Keratinocyte (primary cell): ENCODE measurements at regions not wholly inside any gene's neighbourhood (a gene's known extent, or its start where the extent isn't known, plus 50 kb on each side); places are given as distances from the start of the nearest gene placed in this dataset.

ENCODE experiments used
- DNase-seq: peaks from one replicate; pipeline ENCODE4 v3.0.0-alpha.2; 2011; ENCODE audit warnings: low read depth, missing footprints, low spot score
- FAIRE-seq: peaks from 2 replicates; lab custom pipeline; 2011; peaks lifted over from hg19 to GRCh38; lab: Jason Lieb, UNC
- H2AFZ ChIP-seq: 2 replicates; pipeline ENCODE4 v1.6.0; 2012; ENCODE audit warnings: low read length, control low read depth, inconsistent platforms; ENCODE audit not compliant: control insufficient read depth
- H3K27ac ChIP-seq: 2 replicates; pipeline ENCODE4 v1.5.1; 2011; ENCODE audit warnings: low read length; ENCODE audit not compliant: control insufficient read depth, insufficient read depth
- H3K27me3 ChIP-seq: 3 replicates; pipeline ENCODE4 v1.6.0; 2011; ENCODE audit warnings: low read length; ENCODE audit not compliant: control insufficient read depth, insufficient read depth; ENCODE audit errors: extremely low read depth
- H3K36me3 ChIP-seq, 2 experiments: 2 replicates in 1 of 2; 3 replicates in 1 of 2; pipeline ENCODE4 v1.5.1; 2011; ENCODE audit warnings: low read length in 2 of 2, mild to moderate bottlenecking in 1 of 2; ENCODE audit not compliant: control insufficient read depth in 2 of 2, insufficient read depth in 2 of 2; ENCODE audit errors: extremely low read depth in 1 of 2
- H3K4me1 ChIP-seq: 3 replicates; pipeline ENCODE4 v1.5.1; 2011; ENCODE audit warnings: low read length; ENCODE audit not compliant: control insufficient read depth, insufficient read depth; ENCODE audit errors: extremely low read depth
- H3K4me2 ChIP-seq: 3 replicates; pipeline ENCODE4 v1.6.0; 2011; ENCODE audit warnings: low read depth, low read length; ENCODE audit not compliant: control insufficient read depth, insufficient read depth; ENCODE audit errors: extremely low read depth
- H3K4me3 ChIP-seq, 3 experiments: fragments of 200-600 bp in 1 of 3; sonication (generic) in 1 of 3; 2 replicates in 2 of 3; 3 replicates in 1 of 3; pipeline ENCODE4 v1.5.1; 2011 to 2016; ENCODE audit warnings: low read length in 3 of 3, mild to moderate bottlenecking in 3 of 3, control low read depth in 2 of 3, inconsistent platforms in 1 of 3, low read depth in 1 of 3, mixed read lengths in 1 of 3, mixed run types in 1 of 3, moderate library complexity in 1 of 3; ENCODE audit not compliant: control insufficient read depth in 2 of 3, insufficient read depth in 2 of 3; ENCODE audit errors: extremely low read depth in 1 of 3
- H3K79me2 ChIP-seq: 2 replicates; pipeline ENCODE4 v1.6.0; 2012; ENCODE audit warnings: low read length; ENCODE audit not compliant: control insufficient read depth, insufficient read depth
- H3K9ac ChIP-seq: 3 replicates; pipeline ENCODE4 v1.6.0; 2011; ENCODE audit warnings: low read length; ENCODE audit not compliant: control insufficient read depth, insufficient read depth; ENCODE audit errors: extremely low read depth
- H3K9me1 ChIP-seq: 3 replicates; pipeline ENCODE4 v1.6.0; 2011; ENCODE audit warnings: low read length; ENCODE audit not compliant: control insufficient read depth, insufficient read depth; ENCODE audit errors: extremely low read depth
- H3K9me3 ChIP-seq: 2 replicates; pipeline ENCODE4 v1.5.1; 2012; ENCODE audit warnings: low read depth, low read length; ENCODE audit not compliant: control insufficient read depth
- H4K20me1 ChIP-seq: 3 replicates; pipeline ENCODE4 v1.6.0; 2011; ENCODE audit warnings: low read length; ENCODE audit not compliant: control insufficient read depth, insufficient read depth; ENCODE audit errors: extremely low read depth
- EZH2 ChIP-seq: IDR thresholded peaks from one replicate; pipeline ENCODE4 v1.6.1; 2012; ENCODE audit warnings: inconsistent platforms, mild to moderate bottlenecking, low read length, moderate library complexity
- dilution Hi-C: fragments of 300-500 bp; cut with MboI; formaldehyde crosslinking; loops from one replicate; pipeline ENCODE4 v1.7.0; 2020; ENCODE audit warnings: low sequenced_read_pairs; ENCODE audit not compliant: extremely low pct_ligation_motif_present
- TF ChIP-seq, protein P1 (sequence below), 3 experiments: IDR thresholded peaks in 1 of 3; conservative IDR thresholded peaks in 1 of 3; optimal IDR thresholded peaks in 1 of 3; 2 replicates in 2 of 3; 3 replicates in 1 of 3; pipeline versions ENCODE3 to v1.5.1; 2011; ENCODE audit warnings: low read length in 3 of 3, mild to moderate bottlenecking in 3 of 3, moderate library complexity in 2 of 3, control low read depth in 1 of 3, inconsistent platforms in 1 of 3; ENCODE audit not compliant: insufficient read depth in 2 of 3; ENCODE audit errors: extremely low read depth in 1 of 3

DNA sequence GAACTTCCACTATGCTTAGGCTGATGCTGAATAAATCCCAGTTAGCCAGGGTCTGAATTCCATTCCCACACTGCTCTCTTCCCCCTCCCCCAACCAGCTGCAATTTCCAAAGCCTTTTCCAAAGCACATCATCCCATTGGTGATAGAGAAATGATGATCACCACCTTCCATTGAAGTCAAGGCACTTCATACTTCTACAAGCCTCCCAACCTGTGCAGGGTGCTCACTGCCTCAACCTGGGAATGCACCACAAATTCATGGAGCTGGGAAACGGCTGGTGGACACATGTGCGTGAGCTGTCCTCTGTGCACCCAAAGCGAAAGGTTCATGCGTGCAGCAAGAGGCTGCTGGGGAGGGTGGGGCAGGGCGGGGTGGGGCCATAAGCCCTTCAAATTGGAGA lies 302.7 kb upstream of the IRX3 start:
- DNase-seq = no peak
- Histone ChIP-seq H3K4me3 (no peak overlapping the region), H3K9ac (no peak overlapping the region), H3K36me3 (no peaks in the 10 kb centered on the region), H2AFZ (no peak overlapping the region), H3K4me1 (no peaks in the 10 kb centered on the region), H3K9me3 (no peaks in the 10 kb centered on the region), H3K4me2 (no peak overlapping the region), H3K9me1 (no peaks in the 10 kb centered on the region), H3K79me2 (no peaks in the 10 kb centered on the region), H3K27me3 (no peaks in the 10 kb centered on the region), H4K20me1 (no peaks in the 10 kb centered on the region), H3K27ac (no peak overlapping the region)
- TF ChIP-seq, protein P1, sequence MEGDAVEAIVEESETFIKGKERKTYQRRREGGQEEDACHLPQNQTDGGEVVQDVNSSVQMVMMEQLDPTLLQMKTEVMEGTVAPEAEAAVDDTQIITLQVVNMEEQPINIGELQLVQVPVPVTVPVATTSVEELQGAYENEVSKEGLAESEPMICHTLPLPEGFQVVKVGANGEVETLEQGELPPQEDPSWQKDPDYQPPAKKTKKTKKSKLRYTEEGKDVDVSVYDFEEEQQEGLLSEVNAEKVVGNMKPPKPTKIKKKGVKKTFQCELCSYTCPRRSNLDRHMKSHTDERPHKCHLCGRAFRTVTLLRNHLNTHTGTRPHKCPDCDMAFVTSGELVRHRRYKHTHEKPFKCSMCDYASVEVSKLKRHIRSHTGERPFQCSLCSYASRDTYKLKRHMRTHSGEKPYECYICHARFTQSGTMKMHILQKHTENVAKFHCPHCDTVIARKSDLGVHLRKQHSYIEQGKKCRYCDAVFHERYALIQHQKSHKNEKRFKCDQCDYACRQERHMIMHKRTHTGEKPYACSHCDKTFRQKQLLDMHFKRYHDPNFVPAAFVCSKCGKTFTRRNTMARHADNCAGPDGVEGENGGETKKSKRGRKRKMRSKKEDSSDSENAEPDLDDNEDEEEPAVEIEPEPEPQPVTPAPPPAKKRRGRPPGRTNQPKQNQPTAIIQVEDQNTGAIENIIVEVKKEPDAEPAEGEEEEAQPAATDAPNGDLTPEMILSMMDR (optimal IDR thresholded peaks at IDR 0.05 in 1 of 3, IDR thresholded peaks at IDR 0.05 in 1 of 3, conservative IDR thresholded peaks at IDR 0.05 in 1 of 3; ENCODE audit: extremely low read depth in 1 of 3, insufficient read depth in 2 of 3, low read length in 3 of 3) = no peak
- no peak for TF ChIP-seq EZH2
- dilution Hi-C loops = no loop called here
- no peak for FAIRE-seq

DNA sequence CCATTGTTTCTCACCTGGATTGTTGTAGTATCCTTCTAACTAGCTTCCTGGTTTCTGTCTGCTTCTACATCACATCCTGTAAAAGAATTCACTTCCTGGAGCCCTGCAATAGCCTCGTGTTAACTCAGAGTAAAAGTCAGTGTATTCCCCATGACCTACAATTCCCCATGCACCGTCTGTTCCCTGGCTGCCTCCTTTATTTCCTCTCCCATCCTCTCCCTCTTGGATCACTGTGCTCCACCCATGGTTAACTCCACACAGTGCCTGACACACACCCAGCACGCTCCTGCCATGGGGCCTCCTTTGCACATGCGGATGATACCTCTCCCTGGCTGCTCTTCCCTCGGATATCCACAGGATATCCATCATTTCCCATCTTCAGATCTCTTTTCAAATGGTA lies 301.4 kb upstream of the IRX3 start:
- Histone ChIP-seq H3K27me3 (no peaks in the 10 kb centered on the region), H3K36me3 (no peaks in the 10 kb centered on the region), H3K9me1 (no peaks in the 10 kb centered on the region), H4K20me1 (no peaks in the 10 kb centered on the region), H3K27ac (no peak overlapping the region), H3K4me1 (no peaks in the 10 kb centered on the region), H3K9me3 (no peaks in the 10 kb centered on the region), H2AFZ (no peak overlapping the region), H3K4me3 (no peak overlapping the region), H3K79me2 (no peaks in the 10 kb centered on the region), H3K4me2 (no peak overlapping the region), H3K9ac (no peak overlapping the region)
- DNase-seq = no peak
- TF ChIP-seq, protein P1 (optimal IDR thresholded peaks at IDR 0.05 in 1 of 3, IDR thresholded peaks at IDR 0.05 in 1 of 3, conservative IDR thresholded peaks at IDR 0.05 in 1 of 3; ENCODE audit: extremely low read depth in 1 of 3, insufficient read depth in 2 of 3, low read length in 3 of 3) = no peak
- no peak for TF ChIP-seq EZH2
- dilution Hi-C loops = no loop called here
- no peak for FAIRE-seq
